IgD-negative memory B cell (primary cell): ENCODE measurements at regions not wholly inside any gene's neighbourhood (a gene's known extent, or its start where the extent isn't known, plus 50 kb on each side); places are given as distances from the start of the nearest gene placed in this dataset.
"Not testable (repeated sequence)": the region's sequence is repeated elsewhere in the genome, so short reads cannot be mapped to it uniquely, and the experiment has no call there.

Experiments
- H3K27ac Mint-ChIP-seq, 3 donors: one replicate each; pipeline ENCODE4 v1.8.0; 2020 to 2022; ENCODE audit warnings: mild to moderate bottlenecking in 3 of 3, mixed read lengths in 3 of 3, moderate library complexity in 1 of 3
- H3K27me3 Mint-ChIP-seq: one replicate; pipeline ENCODE4 v1.8.0; 2021; ENCODE audit warnings: mixed read lengths
- H3K36me3 Mint-ChIP-seq: one replicate; pipeline ENCODE4 v1.8.0; 2020; ENCODE audit warnings: mild to moderate bottlenecking, mixed read lengths
- H3K4me1 Mint-ChIP-seq, 3 donors: one replicate each; pipeline ENCODE4 v1.8.0; 2020 to 2022; ENCODE audit warnings: mixed read lengths in 3 of 3, mild to moderate bottlenecking in 1 of 3
- H3K4me3 Mint-ChIP-seq, 4 donors: one replicate each; pipeline ENCODE4 v1.8.0; 2020 to 2022; ENCODE audit warnings: mild to moderate bottlenecking in 4 of 4, mixed read lengths in 4 of 4, moderate library complexity in 3 of 4
- H3K9me3 Mint-ChIP-seq, 3 donors: one replicate each; pipeline ENCODE4 v1.8.0; 2020 to 2021; ENCODE audit warnings: mixed read lengths in 3 of 3, mild to moderate bottlenecking in 1 of 3

GRCh38 chr14:83058068-83058467, 1524.4 kb upstream of the SEL1L start:
- no peak overlapping the region for H3K4me3 Mint-ChIP-seq
- H3K27me3 Mint-ChIP-seq: no peaks in the 10 kb centered on the region
- H3K27ac Mint-ChIP-seq: no peak overlapping the region
- H3K9me3 Mint-ChIP-seq: peaks cover 3 to 15% (median 5%) of the 10 kb centered on the region in 3 donors
- no peaks in the 10 kb centered on the region for H3K36me3 Mint-ChIP-seq
- H3K4me1 Mint-ChIP-seq: no peaks in the 10 kb centered on the region

GRCh38 chr14:83071888-83072501, 1538.3 kb upstream of the SEL1L start:
- no peaks in the 10 kb centered on the region for H3K4me1 Mint-ChIP-seq
- H3K4me3 Mint-ChIP-seq: no peak overlapping the region
- no peak overlapping the region for H3K27ac Mint-ChIP-seq
- no peaks in the 10 kb centered on the region for H3K36me3 Mint-ChIP-seq
- H3K27me3 Mint-ChIP-seq: no peaks in the 10 kb centered on the region
- peaks cover 0 to 6% (median 4%) of the 10 kb centered on the region in 3 donors for H3K9me3 Mint-ChIP-seq

- Mint-ChIP-seq H3K4me3 (no peak overlapping the region), H3K4me1 (no peaks in the 10 kb centered on the region), H3K27me3 (no peaks in the 10 kb centered on the region), H3K36me3 (no peaks in the 10 kb centered on the region), H3K27ac (no peak overlapping the region), H3K9me3 (peaks cover 2 to 11% (median 3%) of the 10 kb centered on the region in 3 donors)
Measured at GRCh38 chr14:83085136-83085535, 1551.5 kb upstream of the SEL1L start.

- Mint-ChIP-seq H3K4me1 (no peaks in the 10 kb centered on the region), H3K4me3 (no peak overlapping the region), H3K27ac (no peak overlapping the region), H3K9me3 (peaks cover 2 to 11% (median 3%) of the 10 kb centered on the region in 3 donors), H3K27me3 (no peaks in the 10 kb centered on the region), H3K36me3 (no peaks in the 10 kb centered on the region)
Measured at GRCh38 chr14:83085725-83086124, 1552.1 kb upstream of the SEL1L start.

DNA sequence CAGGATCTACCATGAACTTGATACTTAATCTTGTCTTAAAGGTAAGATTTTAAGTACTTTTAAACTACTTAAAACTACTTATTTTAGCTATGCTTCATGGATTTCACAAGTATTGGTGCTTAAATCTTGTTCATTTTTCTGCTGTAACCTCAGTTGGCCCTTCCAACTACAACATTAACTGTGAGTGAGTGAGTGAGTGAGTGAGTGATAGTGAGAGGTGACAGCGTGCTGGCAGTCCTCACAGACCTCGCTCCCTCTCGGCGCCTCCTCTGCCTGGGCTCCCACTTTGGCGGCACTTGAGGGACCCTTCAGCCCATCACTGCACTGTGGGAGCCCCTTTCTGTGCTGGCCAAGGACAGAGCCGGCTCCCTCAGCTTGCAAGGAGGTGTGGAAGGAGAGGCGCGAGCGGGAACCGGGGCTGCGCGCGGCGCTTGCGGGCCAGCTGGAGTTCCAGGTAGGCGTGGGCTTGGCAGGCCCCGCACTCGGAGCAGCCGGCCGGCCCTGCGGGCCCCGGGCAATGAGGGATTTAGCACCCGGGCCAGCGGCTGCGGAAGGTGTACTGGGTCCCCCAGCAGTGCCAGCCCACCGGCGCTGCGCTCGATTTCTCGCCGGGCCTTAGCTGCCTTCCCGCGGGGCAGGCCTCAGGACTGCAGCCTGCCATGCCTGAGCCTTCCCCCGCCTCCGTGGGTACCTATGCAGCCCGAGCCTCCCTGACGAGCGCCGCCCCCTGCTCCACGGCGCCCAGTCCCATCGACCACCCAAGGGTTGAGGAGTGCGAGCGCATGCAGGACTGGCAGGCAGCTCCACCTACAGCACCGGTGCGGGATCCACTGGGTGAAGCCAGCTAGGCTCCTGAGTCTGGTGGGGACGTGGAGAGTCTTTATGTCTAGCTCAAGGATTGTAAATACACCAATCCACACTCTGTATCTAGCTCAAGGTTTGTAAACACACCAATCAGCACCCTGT, 1558.6 kb upstream of the SEL1L start:
- H3K36me3 Mint-ChIP-seq, H3K4me1 Mint-ChIP-seq, H3K27ac Mint-ChIP-seq, H3K4me3 Mint-ChIP-seq, H3K27me3 Mint-ChIP-seq, H3K9me3 Mint-ChIP-seq: not testable (repeated sequence)

- no peaks in the 10 kb centered on the region for H3K9me3 Mint-ChIP-seq
- H3K27ac Mint-ChIP-seq: no peak overlapping the region
- no peaks in the 10 kb centered on the region for H3K4me1 Mint-ChIP-seq
- H3K36me3 Mint-ChIP-seq: no peaks in the 10 kb centered on the region
- no peaks in the 10 kb centered on the region for H3K27me3 Mint-ChIP-seq
- H3K4me3 Mint-ChIP-seq: no peak overlapping the region
Measured at GRCh38 chr14:83096092-83096491, 1562.4 kb upstream of the SEL1L start.

GRCh38 chr14:83101846-83102245, 1568.2 kb upstream of the SEL1L start:
- no peaks in the 10 kb centered on the region for H3K36me3 Mint-ChIP-seq
- H3K4me1 Mint-ChIP-seq: no peaks in the 10 kb centered on the region
- H3K27ac Mint-ChIP-seq: no peak overlapping the region
- no peaks in the 10 kb centered on the region for H3K27me3 Mint-ChIP-seq
- H3K9me3 Mint-ChIP-seq: peaks cover 0 to 11% (median 3%) of the 10 kb centered on the region in 3 donors
- H3K4me3 Mint-ChIP-seq: no peak overlapping the region

GRCh38 chr14:83118029-83118428, 1584.4 kb upstream of the SEL1L start:
- H3K4me1 Mint-ChIP-seq: no peaks in the 10 kb centered on the region
- no peak overlapping the region for H3K27ac Mint-ChIP-seq
- H3K4me3 Mint-ChIP-seq: no peak overlapping the region
- H3K36me3 Mint-ChIP-seq: no peaks in the 10 kb centered on the region
- no peaks in the 10 kb centered on the region for H3K27me3 Mint-ChIP-seq
- H3K9me3 Mint-ChIP-seq: peaks cover 4 to 10% (median 7%) of the 10 kb centered on the region in 3 donors

GRCh38 chr14:83120187-83120586, 1586.5 kb upstream of the SEL1L start:
- Mint-ChIP-seq H3K9me3 (peaks cover 7 to 10% (median 8%) of the 10 kb centered on the region in 3 donors), H3K36me3 (no peaks in the 10 kb centered on the region), H3K27me3 (no peaks in the 10 kb centered on the region), H3K4me3 (no peak overlapping the region), H3K27ac (no peak overlapping the region), H3K4me1 (no peaks in the 10 kb centered on the region)

- Mint-ChIP-seq H3K36me3 (no peaks in the 10 kb centered on the region), H3K27me3 (no peaks in the 10 kb centered on the region), H3K4me1 (no peaks in the 10 kb centered on the region), H3K27ac (no peak overlapping the region), H3K4me3 (no peak overlapping the region), H3K9me3 (peaks cover 0 to 8% (median 6%) of the 10 kb centered on the region in 3 donors)
Measured at GRCh38 chr14:83126076-83126475, 1592.4 kb upstream of the SEL1L start.

DNA sequence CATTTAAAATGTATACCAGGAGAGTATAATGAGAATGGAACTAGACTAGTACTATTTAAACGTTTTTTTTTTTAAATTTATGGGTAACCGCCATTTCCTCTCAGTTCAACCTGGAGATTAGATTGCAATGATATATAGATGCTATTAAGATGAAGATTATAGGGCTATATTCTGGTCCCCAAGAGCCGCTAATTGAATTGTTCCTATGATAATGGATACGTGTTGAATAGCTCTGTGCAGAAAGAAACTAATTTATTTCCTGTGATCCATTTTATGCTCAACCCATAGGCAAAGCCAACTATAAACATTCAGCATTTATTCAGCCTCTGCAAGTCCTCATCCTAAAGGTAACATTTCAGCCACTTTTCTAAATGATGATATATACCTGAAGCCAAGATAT, 1595.1 kb upstream of the SEL1L start:
- H3K4me3 Mint-ChIP-seq: no peak overlapping the region
- no peaks in the 10 kb centered on the region for H3K4me1 Mint-ChIP-seq
- peaks cover 4 to 9% (median 5%) of the 10 kb centered on the region in 3 donors for H3K9me3 Mint-ChIP-seq
- no peak overlapping the region for H3K27ac Mint-ChIP-seq
- no peaks in the 10 kb centered on the region for H3K27me3 Mint-ChIP-seq
- no peaks in the 10 kb centered on the region for H3K36me3 Mint-ChIP-seq

GRCh38 chr14:83129496-83129895, 1595.8 kb upstream of the SEL1L start:
- no peak overlapping the region for H3K27ac Mint-ChIP-seq
- no peaks in the 10 kb centered on the region for H3K36me3 Mint-ChIP-seq
- H3K27me3 Mint-ChIP-seq: no peaks in the 10 kb centered on the region
- H3K9me3 Mint-ChIP-seq: peaks cover 4 to 9% (median 5%) of the 10 kb centered on the region in 3 donors
- H3K4me1 Mint-ChIP-seq: no peaks in the 10 kb centered on the region
- H3K4me3 Mint-ChIP-seq: no peak overlapping the region

GRCh38 chr14:83133981-83134645, 1600.5 kb upstream of the SEL1L start:
- H3K36me3 Mint-ChIP-seq: no peaks in the 10 kb centered on the region
- no peak overlapping the region for H3K4me3 Mint-ChIP-seq
- no peak overlapping the region for H3K27ac Mint-ChIP-seq
- no peaks in the 10 kb centered on the region for H3K4me1 Mint-ChIP-seq
- peaks cover 4 to 10% (median 8%) of the 10 kb centered on the region in 3 donors for H3K9me3 Mint-ChIP-seq
- H3K27me3 Mint-ChIP-seq: no peaks in the 10 kb centered on the region

- H3K36me3 Mint-ChIP-seq: no peaks in the 10 kb centered on the region
- H3K9me3 Mint-ChIP-seq: peaks cover 6 to 17% (median 6%) of the 10 kb centered on the region in 3 donors
- H3K27me3 Mint-ChIP-seq: no peaks in the 10 kb centered on the region
- H3K4me1 Mint-ChIP-seq: no peaks in the 10 kb centered on the region
- H3K4me3 Mint-ChIP-seq: no peak overlapping the region
- no peak overlapping the region for H3K27ac Mint-ChIP-seq
Measured at GRCh38 chr14:83140756-83141155, 1607.1 kb upstream of the SEL1L start.

- peaks cover 0 to 12% (median 7%) of the 10 kb centered on the region in 3 donors for H3K9me3 Mint-ChIP-seq
- no peaks in the 10 kb centered on the region for H3K27me3 Mint-ChIP-seq
- no peak overlapping the region for H3K4me3 Mint-ChIP-seq
- no peaks in the 10 kb centered on the region for H3K36me3 Mint-ChIP-seq
- peaks cover 0 to 2% (median 0%) of the 10 kb centered on the region in 3 donors for H3K4me1 Mint-ChIP-seq
- H3K27ac Mint-ChIP-seq: no peak overlapping the region
Measured at GRCh38 chr14:83147006-83147405, 1613.4 kb upstream of the SEL1L start.
